Left hindlimb (tissue), 1 donor: ENCODE measurements at regions not wholly inside any gene's neighbourhood (a gene's known extent, or its start where the extent isn't known, plus 50 kb on each side); places are given as distances from the start of the nearest gene placed in this dataset.
"Not testable (repeated sequence)": the region's sequence is repeated elsewhere in the genome, so short reads cannot be mapped to it uniquely, and the experiment has no call there.

Source experiments
- DNase-seq: peaks from one replicate; pipeline ENCODE4 v3.0.0-alpha.2; 2018

GRCh38 chr3:88000853-88001252 lies 58.0 kb downstream of the CGGBP1 start:
- no peak for DNase-seq

GRCh38 chr3:87997966-87998365 lies 60.8 kb downstream of the CGGBP1 start:
- no peak for DNase-seq

- DNase-seq, result no peak
These were observed 61.5 kb downstream of the CGGBP1 start for GRCh38 chr3:87997298-87997697.

GRCh38 chr3:87996882-87997281 lies 61.9 kb downstream of the CGGBP1 start:
- DNase-seq, result no peak

GRCh38 chr3:87993566-87993965 lies 65.2 kb downstream of the CGGBP1 start:
- DNase-seq, result no peak

- no peak for DNase-seq
These were observed 70.9 kb downstream of the CGGBP1 start for GRCh38 chr3:87987952-87988351.

- no peak for DNase-seq
These were observed 76.4 kb downstream of the CGGBP1 start for GRCh38 chr3:87982421-87982820.

- no peak for DNase-seq
These were observed 79.3 kb downstream of the CGGBP1 start for GRCh38 chr3:87979527-87979926.

- no peak for DNase-seq
These were observed 81.0 kb downstream of the CGGBP1 start for GRCh38 chr3:87977765-87978164.

GRCh38 chr3:87975716-87976115 lies 83.1 kb downstream of the CGGBP1 start:
- no peak for DNase-seq

GRCh38 chr3:87973906-87974305 lies 84.9 kb downstream of the CGGBP1 start:
- DNase-seq, result no peak

- no peak for DNase-seq
These were observed 89.2 kb downstream of the CGGBP1 start for GRCh38 chr3:87969620-87970019.

- DNase-seq, result no peak
These were observed 90.1 kb downstream of the CGGBP1 start for GRCh38 chr3:87968668-87969067.

GRCh38 chr3:87958289-87958688 lies 100.5 kb downstream of the CGGBP1 start:
- DNase-seq, result no peak

GRCh38 chr3:87957575-87957974 lies 101.2 kb downstream of the CGGBP1 start:
- DNase-seq, result no peak

GRCh38 chr3:87949879-87950208 lies 109.0 kb downstream of the CGGBP1 start:
- no peak for DNase-seq

- DNase-seq, result no peak
These were observed 109.5 kb downstream of the CGGBP1 start for GRCh38 chr3:87949189-87949878.

GRCh38 chr3:87946007-87946406 lies 112.8 kb downstream of the CGGBP1 start:
- DNase-seq, result not testable (repeated sequence)

- DNase-seq, result not testable (repeated sequence)
These were observed 116.5 kb downstream of the CGGBP1 start for GRCh38 chr3:87942256-87942655.

- DNase-seq, result no peak
These were observed 134.3 kb downstream of the CGGBP1 start for GRCh38 chr3:87924485-87924884.

GRCh38 chr3:87920549-87920948 lies 138.3 kb downstream of the CGGBP1 start:
- DNase-seq, result no peak

GRCh38 chr3:87901141-87901540 lies 157.7 kb downstream of the CGGBP1 start:
- no peak for DNase-seq

GRCh38 chr3:87900061-87900460 lies 158.7 kb downstream of the CGGBP1 start:
- DNase-seq, result no peak

GRCh38 chr3:87898971-87899370 lies 159.8 kb downstream of the CGGBP1 start:
- no peak for DNase-seq

- DNase-seq, result no peak
These were observed 162.8 kb downstream of the CGGBP1 start for GRCh38 chr3:87895983-87896382.

GRCh38 chr3:87873136-87873535 lies 185.7 kb downstream of the CGGBP1 start:
- no peak for DNase-seq
